ENCODE measurements at regions not wholly inside any gene's neighbourhood (a gene's known extent, or its start where the extent isn't known, plus 50 kb on each side); places are given as distances from the start of the nearest gene placed in this dataset.

- no peak for TF ChIP-seq CTCF (IDR thresholded peaks at IDR 0.05)
- FAIRE-seq (no peak), DNase-seq (no peak), ATAC-seq (no peak)
- intact Hi-C loops (cut with DNase I) = no loop called here
- 49 to 56% methylated on average over 7 of the region's 7 CpGs for WGBS, 2 donors
- Histone ChIP-seq H3K27me3 (no peaks in the 10 kb centered on the region), H3K27ac (no peak overlapping the region), H3K4me3 (no peak overlapping the region), H3K4me1 (no peaks in the 10 kb centered on the region), H3K9me3 (no peaks in the 10 kb centered on the region), H3K36me3 (no peaks in the 10 kb centered on the region)
Observed at GRCh38 chr10:36050763-36051499, 408.8 kb upstream of the FZD8 start.

- intact Hi-C loops (cut with DNase I) = no loop called here
- Histone ChIP-seq H3K9me3 (no peaks in the 10 kb centered on the region), H3K27ac (no peak overlapping the region), H3K4me3 (no peak overlapping the region), H3K36me3 (no peaks in the 10 kb centered on the region), H3K4me1 (no peaks in the 10 kb centered on the region), H3K27me3 (no peaks in the 10 kb centered on the region)
- 48 to 61% methylated on average over 2 of the region's 2 CpGs for WGBS, 2 donors
- FAIRE-seq (no peak), ATAC-seq (no peak), DNase-seq (no peak)
- TF ChIP-seq CTCF (IDR thresholded peaks at IDR 0.05) = no peak
Observed at GRCh38 chr10:36048780-36049179, 406.7 kb upstream of the FZD8 start.

- Histone ChIP-seq H3K27me3 (no peaks in the 10 kb centered on the region), H3K4me3 (no peak overlapping the region), H3K9me3 (no peaks in the 10 kb centered on the region), H3K36me3 (no peaks in the 10 kb centered on the region), H3K4me1 (no peaks in the 10 kb centered on the region), H3K27ac (no peak overlapping the region)
- DNase-seq (no peak), ATAC-seq (no peak), FAIRE-seq (no peak)
- TF ChIP-seq CTCF (IDR thresholded peaks at IDR 0.05) = no peak
- intact Hi-C loops (cut with DNase I) = no loop called here
Observed at GRCh38 chr10:36048236-36048635, 406.1 kb upstream of the FZD8 start.

- no peaks in the 10 kb centered on the region for H3K9me3 ChIP-seq
- H3K4me1 ChIP-seq = no peaks in the 10 kb centered on the region
- H3K27me3 ChIP-seq = no peaks in the 10 kb centered on the region
- no peak for TF ChIP-seq CTCF (IDR thresholded peaks at IDR 0.05)
- no peak overlapping the region for H3K27ac ChIP-seq
- no peaks in the 10 kb centered on the region for H3K36me3 ChIP-seq
- no peak overlapping the region for H3K4me3 ChIP-seq
- 51 to 72% methylated on average over 2 of the region's 2 CpGs for WGBS, 2 donors
- ATAC-seq (no peak), FAIRE-seq (no peak), DNase-seq (no peak)
- intact Hi-C loops (cut with DNase I) = no loop called here
Observed at GRCh38 chr10:36042135-36042534, 400.0 kb upstream of the FZD8 start.

GRCh38 chr10:36038316-36038955, 396.3 kb upstream of the FZD8 start:
- WGBS, 2 donors = 50 to 51% methylated on average over 3 of the region's 3 CpGs
- no peak for FAIRE-seq
- ATAC-seq = no peak

More at GRCh38 chr10:36038316-36038955, 396.3 kb upstream of the FZD8 start:
- Histone ChIP-seq H3K27me3 (no peaks in the 10 kb centered on the region), H3K9me3 (no peaks in the 10 kb centered on the region), H3K36me3 (no peaks in the 10 kb centered on the region), H3K4me3 (no peak overlapping the region), H3K4me1 (no peaks in the 10 kb centered on the region), H3K27ac (no peak overlapping the region)
- no peak for DNase-seq
- TF ChIP-seq CTCF (IDR thresholded peaks at IDR 0.05) = no peak
- intact Hi-C loops (cut with DNase I) = no loop called here
